ENCODE measurements at regions not wholly inside any gene's neighbourhood (a gene's known extent, or its start where the extent isn't known, plus 50 kb on each side); places are given as distances from the start of the nearest gene placed in this dataset.

DNA sequence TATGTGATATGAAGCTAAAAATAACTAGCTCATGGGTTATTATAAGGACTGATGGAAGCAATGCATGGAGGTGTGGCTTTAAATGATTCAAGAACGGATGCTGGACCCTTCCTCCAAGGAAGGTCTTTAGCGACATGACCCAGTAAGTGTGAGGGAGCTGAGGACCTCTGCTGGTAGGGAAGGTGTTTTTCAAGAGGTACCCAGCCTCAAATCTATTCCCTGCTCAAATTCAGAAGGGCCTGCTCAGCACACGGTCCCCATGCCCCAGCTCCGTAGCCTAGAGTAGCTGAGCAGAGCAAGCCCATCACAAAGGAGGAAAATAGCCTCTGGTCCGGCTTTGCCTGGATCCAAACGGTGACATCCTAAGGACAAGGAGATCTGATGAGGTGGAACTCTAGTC, 266.2 kb upstream of the IGF1R start:
- ATAC-seq (peak; percentile 25 to 45; a peak in 2 of 6 replicates), DNase-seq (ENCODE audit: low read depth in 1 of 2, low spot score in 1 of 2) (peak in 1 of 2 experiments; percentile 11), FAIRE-seq (no peak)
- POLR2A ChIA-PET = no interaction called here
- CTCF ChIA-PET = interaction anchor here (1.0 to 1.3 kb wide), 2 partner anchors 12 to 70 kb away, joined by 3 to 4 read pairs; no protein-coding TSS in a partner anchor
- H3K4me1 ChIP-seq = no peaks in the 10 kb centered on the region
- TF ChIP-seq HOXB13 (CRISPR knock-in tag; IDR thresholded peaks at IDR 0.05; ENCODE audit: low read depth) (no peak), CBX8 (IDR thresholded peaks at IDR 0.05) (no peak), CHD4 (IDR thresholded peaks at IDR 0.05; ENCODE audit: borderline replicate concordance) (no peak), EHF (CRISPR knock-in tag; IDR thresholded peaks at IDR 0.05) (no peak), TP53 (CRISPR knock-in tag; IDR thresholded peaks at IDR 0.05) (no peak), ZFP36 (IDR thresholded peaks at IDR 0.05; ENCODE audit: borderline replicate concordance, partially characterized antibody) (no peak), CHD2 (IDR thresholded peaks at IDR 0.05; ENCODE audit: low read length, partially characterized antibody) (no peak)
- no peak overlapping the region for H3K4me2 ChIP-seq
- no peak overlapping the region for H3K4me3 ChIP-seq
- H3K9me3 ChIP-seq = peaks cover 15% of the 10 kb centered on the region
- WGBS (ENCODE audit: missing lambda C conversion rate) = 4% methylated on average over 6 of the region's 6 CpGs
- H3K27ac ChIP-seq = no peak overlapping the region

DNA sequence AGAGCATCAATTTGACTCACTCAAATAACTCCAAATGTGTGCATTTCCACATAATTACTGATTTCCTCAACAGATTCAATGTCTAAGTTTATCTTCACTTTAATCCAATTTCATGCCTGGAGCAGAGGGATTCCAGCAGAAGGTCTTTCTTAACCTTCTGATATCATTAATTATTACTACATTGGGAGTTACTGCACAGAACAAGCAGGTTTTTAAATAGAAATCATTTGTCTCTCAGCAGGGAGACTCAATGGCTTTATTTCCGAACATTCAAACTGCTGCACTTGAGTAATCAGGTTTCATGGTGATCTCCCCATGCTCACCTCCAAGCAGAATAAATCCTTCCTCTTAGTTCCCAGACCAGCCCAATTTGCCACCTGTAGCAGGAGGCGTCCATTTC, 264.8 kb upstream of the IGF1R start:
- TF ChIP-seq JUNB (IDR thresholded peaks at IDR 0.05) (no peak), PHF8 (IDR thresholded peaks at IDR 0.05; ENCODE audit: borderline replicate concordance, low read depth) (no peak), RCOR1 (IDR thresholded peaks at IDR 0.05; ENCODE audit: low read depth, low read length) (no peak), NR3C1 (IDR thresholded peaks at IDR 0.05) (no peak), ZNF302 (CRISPR knock-in tag; IDR thresholded peaks at IDR 0.05) (no peak), MYC (IDR thresholded peaks at IDR 0.05; ENCODE audit: borderline replicate concordance, low read length) (no peak), FOXS1 (CRISPR knock-in tag; IDR thresholded peaks at IDR 0.05) (no peak), ZC3H11A (IDR thresholded peaks at IDR 0.05) (no peak), NPAS2 (CRISPR knock-in tag; IDR thresholded peaks at IDR 0.05; ENCODE audit: borderline replicate concordance) (no peak), REST (IDR thresholded peaks at IDR 0.05) (no peak), TP53 (CRISPR knock-in tag; IDR thresholded peaks at IDR 0.05) (no peak), HOXA7 (CRISPR knock-in tag; IDR thresholded peaks at IDR 0.05) (no peak), CBX2 (IDR thresholded peaks at IDR 0.05; ENCODE audit: borderline replicate concordance, low read depth) (no peak), HDAC2 (IDR thresholded peaks at IDR 0.05) (no peak)
- Histone ChIP-seq H3K4me2 (no peak overlapping the region), H3K4me1 (no peaks in the 10 kb centered on the region), H3K9me3 (peaks cover 15% of the 10 kb centered on the region), H3K4me3 (no peak overlapping the region), H3K27ac (no peak overlapping the region)
- 17% methylated on average over 2 of the region's 2 CpGs for WGBS (ENCODE audit: missing lambda C conversion rate)
- POLR2A ChIA-PET = no interaction called here
- no peak for ATAC-seq
- DNase-seq (ENCODE audit: low read depth in 1 of 2, low spot score in 1 of 2) = no peak
- no peak for FAIRE-seq
- CTCF ChIA-PET = interaction anchor here (1.6 kb wide), 1 partner anchor 39 kb away, joined by 5 read pairs; no protein-coding TSS in a partner anchor

DNA sequence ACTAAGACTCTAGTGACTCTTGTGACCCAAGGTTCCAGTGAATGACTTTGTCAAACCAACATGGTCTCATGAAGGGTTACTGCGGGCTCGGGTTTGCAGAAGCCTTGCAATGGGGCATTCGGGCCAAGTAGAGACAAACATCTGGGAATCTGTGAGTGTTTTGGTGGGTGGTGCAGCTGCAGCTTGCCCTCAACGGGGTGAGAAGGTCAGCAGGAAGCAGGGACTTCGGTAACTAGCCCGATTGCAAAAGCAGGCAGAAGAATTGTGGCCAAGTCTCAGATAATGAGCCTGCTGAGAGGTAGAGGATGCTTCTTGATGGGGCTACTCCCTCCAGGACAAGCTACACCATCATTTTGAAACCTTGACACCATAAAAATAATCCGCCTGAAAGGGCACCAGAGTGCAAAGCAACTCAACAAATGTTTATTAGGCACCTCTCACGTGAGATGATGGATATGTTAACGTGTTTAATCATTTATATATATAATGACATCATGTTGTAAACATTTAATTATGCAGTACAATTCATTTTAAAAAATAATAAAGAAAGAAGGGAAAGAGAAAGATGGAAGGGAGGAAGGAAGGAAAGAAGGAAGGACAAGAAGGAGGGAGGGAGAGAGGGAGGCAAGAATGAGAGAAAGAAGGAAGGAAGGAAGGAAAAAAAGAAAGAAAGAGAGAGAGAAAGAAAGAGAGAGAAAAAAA, 263.9 kb upstream of the IGF1R start:
- WGBS (ENCODE audit: missing lambda C conversion rate) = 8% methylated on average over 9 of the region's 9 CpGs
- DNase-seq (ENCODE audit: low read depth in 1 of 2, low spot score in 1 of 2) (no peak), FAIRE-seq (no peak)
- no peak for TF ChIP-seq HMGXB4 (CRISPR knock-in tag; IDR thresholded peaks at IDR 0.05; ENCODE audit: borderline replicate concordance)
- no peak for TF ChIP-seq MAFK (IDR thresholded peaks at IDR 0.05; ENCODE audit: partially characterized antibody)
- no peak for TF ChIP-seq SMC3 (IDR thresholded peaks at IDR 0.05)
- TF ChIP-seq USF2 (IDR thresholded peaks at IDR 0.05) = no peak
- no peak for TF ChIP-seq HDAC2 (IDR thresholded peaks at IDR 0.05)
- no peak for TF ChIP-seq RCOR1 (IDR thresholded peaks at IDR 0.05; ENCODE audit: low read depth, low read length)
- TF ChIP-seq SREBF2 (IDR thresholded peaks at IDR 0.05) = no peak
- no peak for TF ChIP-seq CHD4 (IDR thresholded peaks at IDR 0.05; ENCODE audit: borderline replicate concordance)
- no peak for TF ChIP-seq CTCF (IDR thresholded peaks at IDR 0.05)
- TF ChIP-seq JUNB (IDR thresholded peaks at IDR 0.05) = no peak
- no peak for TF ChIP-seq JUN (IDR thresholded peaks at IDR 0.05)

More for the DNA sequence above, 263.9 kb upstream of the IGF1R start:
- no peak overlapping the region for H3K27ac ChIP-seq
- H3K9me3 ChIP-seq = peaks cover 10% of the 10 kb centered on the region; the same call in 2 of the 3 replicates
- H3K4me1 ChIP-seq = no peaks in the 10 kb centered on the region
- H3K4me3 ChIP-seq = no peak overlapping the region
- ChIA-PET CTCF (interaction anchor here (1.1 to 1.6 kb wide), 2 partner anchors 38 to 43 kb away, joined by 3 to 5 read pairs; no protein-coding TSS in a partner anchor), POLR2A (no interaction called here)
- H3K4me2 ChIP-seq = no peak overlapping the region
- ATAC-seq = no peak

All from A549 (cell line).